ENCODE measurements at regions not wholly inside any gene's neighbourhood (a gene's known extent, or its start where the extent isn't known, plus 50 kb on each side); places are given as distances from the start of the nearest gene placed in this dataset.

GRCh38 chr2:146987996-146988395 lies 856.8 kb upstream of the ACVR2A start:
- Histone ChIP-seq H3K36me3 (no peaks in the 10 kb centered on the region), H3K27ac (no peak overlapping the region), H3K4me1 (no peaks in the 10 kb centered on the region), H3K27me3 (no peaks in the 10 kb centered on the region), H3K4me3 (no peak overlapping the region), H3K9me3 (no peaks in the 10 kb centered on the region)
- no peak for DNase-seq
- TF ChIP-seq CTCF (IDR thresholded peaks at IDR 0.05) (no peak), POLR2A (IDR thresholded peaks at IDR 0.05) (no peak)

GRCh38 chr2:146986161-146986560 lies 858.7 kb upstream of the ACVR2A start:
- H3K27ac ChIP-seq, result no peak overlapping the region
- H3K27me3 ChIP-seq, result no peaks in the 10 kb centered on the region
- no peak overlapping the region for H3K4me3 ChIP-seq
- TF ChIP-seq POLR2A (IDR thresholded peaks at IDR 0.05) (no peak), CTCF (IDR thresholded peaks at IDR 0.05) (no peak)
- no peaks in the 10 kb centered on the region for H3K36me3 ChIP-seq
- no peaks in the 10 kb centered on the region for H3K4me1 ChIP-seq
- no peaks in the 10 kb centered on the region for H3K9me3 ChIP-seq
- no peak for DNase-seq

GRCh38 chr2:146985753-146986152 lies 859.1 kb upstream of the ACVR2A start:
- Histone ChIP-seq H3K9me3 (no peaks in the 10 kb centered on the region), H3K4me3 (no peak overlapping the region), H3K27me3 (no peaks in the 10 kb centered on the region), H3K36me3 (no peaks in the 10 kb centered on the region), H3K27ac (no peak overlapping the region), H3K4me1 (no peaks in the 10 kb centered on the region)
- TF ChIP-seq CTCF (IDR thresholded peaks at IDR 0.05), result no peak
- no peak for TF ChIP-seq POLR2A (IDR thresholded peaks at IDR 0.05)
- no peak for DNase-seq

- Histone ChIP-seq H3K4me3 (no peak overlapping the region), H3K36me3 (no peaks in the 10 kb centered on the region), H3K27ac (no peak overlapping the region), H3K27me3 (no peaks in the 10 kb centered on the region), H3K9me3 (no peaks in the 10 kb centered on the region), H3K4me1 (no peaks in the 10 kb centered on the region)
- TF ChIP-seq POLR2A (IDR thresholded peaks at IDR 0.05) (no peak), CTCF (IDR thresholded peaks at IDR 0.05) (no peak)
- DNase-seq, result no peak
Measured at GRCh38 chr2:146984014-146984413, 860.8 kb upstream of the ACVR2A start.

- peak in 1 of 3 donors; percentile 57 for DNase-seq
- H3K4me3 ChIP-seq, result no peak overlapping the region
- H3K36me3 ChIP-seq, result no peaks in the 10 kb centered on the region
- no peak overlapping the region for H3K27ac ChIP-seq
- H3K9me3 ChIP-seq, result no peaks in the 10 kb centered on the region
- H3K4me1 ChIP-seq, result no peaks in the 10 kb centered on the region
- H3K27me3 ChIP-seq, result no peaks in the 10 kb centered on the region
- no peak for TF ChIP-seq POLR2A (IDR thresholded peaks at IDR 0.05)
- TF ChIP-seq CTCF (IDR thresholded peaks at IDR 0.05), result no peak
Measured at GRCh38 chr2:146982393-146982846, 862.4 kb upstream of the ACVR2A start.

- Histone ChIP-seq H3K4me3 (no peak overlapping the region), H3K4me1 (no peaks in the 10 kb centered on the region), H3K36me3 (no peaks in the 10 kb centered on the region), H3K27me3 (no peaks in the 10 kb centered on the region), H3K9me3 (no peaks in the 10 kb centered on the region), H3K27ac (no peak overlapping the region)
- no peak for TF ChIP-seq CTCF (IDR thresholded peaks at IDR 0.05)
- no peak for DNase-seq
Measured at GRCh38 chr2:146981921-146982320, 862.9 kb upstream of the ACVR2A start.

All from Peyer's patch (tissue), 4 donors.